Lower leg skin (tissue), 4 donors: ENCODE measurements at regions not wholly inside any gene's neighbourhood (a gene's known extent, or its start where the extent isn't known, plus 50 kb on each side); places are given as distances from the start of the nearest gene placed in this dataset.
A peak's percentile ranks its signal among the peaks of the same experiment; 100 is the strongest.

Source experiments
- DNase-seq, 2 donors: peaks; one replicate each; pipeline ENCODE4 v3.0.0-alpha.2; 2019; ENCODE audit warnings: low spot score in 2 of 2
- H3K4me3 ChIP-seq: fragments of 200-600 bp; sonication (generic); 2 replicates; pipeline ENCODE4 v1.5.1; 2017; ENCODE audit warnings: mild to moderate bottlenecking, low read depth; ENCODE audit not compliant: poor library complexity, severe bottlenecking
- POLR2A ChIP-seq, 2 donors: fragments of 450-650 bp; IDR thresholded peaks; one replicate each; pipeline ENCODE4 v1.6.1; 2016 to 2017; ENCODE audit warnings: antibody characterized with exemption in 2 of 2, mild to moderate bottlenecking in 1 of 2, moderate library complexity in 1 of 2
- WGBS, 2 donors: methylation state at CpG; one replicate each; pipeline ENCODE4 v1.1.5; 2018; 5-methylcytosine and 5-hydroxymethylcytosine counted together
- intact Hi-C: fragments of 100-400 bp; cut with DNase I; formaldehyde crosslinking; loops from one replicate; pipeline ENCODE4 v1.15.0; 2023; ENCODE audit warnings: low total_unique reads
- TF ChIP-seq, protein P1 (sequence below), 3 donors: fragments of 450-650 bp; IDR thresholded peaks; one replicate each; pipeline ENCODE4 v1.5.1; 2016; ENCODE audit warnings: antibody characterized with exemption in 3 of 3, mild to moderate bottlenecking in 3 of 3, moderate library complexity in 2 of 3

DNA sequence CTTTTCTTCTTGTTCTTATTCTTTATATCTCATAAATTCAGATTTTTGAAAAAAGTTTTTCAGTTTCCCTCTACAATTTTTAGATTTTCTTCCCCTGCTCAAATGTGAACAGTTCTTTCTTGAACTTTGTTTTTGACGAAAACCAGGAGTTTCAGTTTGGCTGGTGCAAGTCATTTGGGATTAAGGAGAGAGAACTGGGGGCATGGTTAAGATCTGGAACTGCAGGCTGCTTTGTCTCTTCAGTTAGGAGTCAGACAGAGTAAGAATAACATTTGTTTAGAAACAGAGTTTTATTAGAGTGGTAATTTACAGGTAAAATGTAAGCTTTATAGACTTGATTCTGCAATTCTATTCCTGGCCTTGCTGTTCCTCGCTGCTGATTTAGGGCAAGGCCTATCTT lies 310.5 kb upstream of the C2CD4B start:
- no peak for DNase-seq
- no peak overlapping the region for H3K4me3 ChIP-seq
- TF ChIP-seq POLR2A (IDR thresholded peaks at IDR 0.05): no peak
- TF ChIP-seq, protein P1, sequence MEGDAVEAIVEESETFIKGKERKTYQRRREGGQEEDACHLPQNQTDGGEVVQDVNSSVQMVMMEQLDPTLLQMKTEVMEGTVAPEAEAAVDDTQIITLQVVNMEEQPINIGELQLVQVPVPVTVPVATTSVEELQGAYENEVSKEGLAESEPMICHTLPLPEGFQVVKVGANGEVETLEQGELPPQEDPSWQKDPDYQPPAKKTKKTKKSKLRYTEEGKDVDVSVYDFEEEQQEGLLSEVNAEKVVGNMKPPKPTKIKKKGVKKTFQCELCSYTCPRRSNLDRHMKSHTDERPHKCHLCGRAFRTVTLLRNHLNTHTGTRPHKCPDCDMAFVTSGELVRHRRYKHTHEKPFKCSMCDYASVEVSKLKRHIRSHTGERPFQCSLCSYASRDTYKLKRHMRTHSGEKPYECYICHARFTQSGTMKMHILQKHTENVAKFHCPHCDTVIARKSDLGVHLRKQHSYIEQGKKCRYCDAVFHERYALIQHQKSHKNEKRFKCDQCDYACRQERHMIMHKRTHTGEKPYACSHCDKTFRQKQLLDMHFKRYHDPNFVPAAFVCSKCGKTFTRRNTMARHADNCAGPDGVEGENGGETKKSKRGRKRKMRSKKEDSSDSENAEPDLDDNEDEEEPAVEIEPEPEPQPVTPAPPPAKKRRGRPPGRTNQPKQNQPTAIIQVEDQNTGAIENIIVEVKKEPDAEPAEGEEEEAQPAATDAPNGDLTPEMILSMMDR (IDR thresholded peaks at IDR 0.05): no peak
- 69 to 81% methylated on average over 2 of the region's 2 CpGs for WGBS, 2 donors
- intact Hi-C loops: no loop called here

DNA sequence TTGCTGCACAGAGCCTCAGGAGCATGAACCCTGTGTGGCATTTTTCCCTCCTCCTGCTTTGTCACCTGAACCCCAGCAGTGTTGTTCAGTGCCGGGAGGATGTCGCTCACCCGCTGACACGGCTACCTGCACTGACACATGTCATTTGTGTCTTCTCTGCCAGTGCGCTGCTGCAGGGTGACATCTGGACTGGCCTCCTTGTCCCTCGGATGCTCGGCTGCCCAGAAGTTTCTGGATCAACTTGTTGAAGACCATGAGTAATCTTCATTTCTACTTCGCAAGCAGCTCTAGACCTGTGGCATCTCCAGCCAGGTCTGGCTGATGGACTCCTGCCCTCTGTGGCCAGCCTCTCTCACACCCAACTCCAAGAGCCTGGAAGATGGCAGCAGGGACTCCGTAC lies 311.1 kb upstream of the C2CD4B start:
- no peak for DNase-seq
- H3K4me3 ChIP-seq: no peak overlapping the region
- no peak for TF ChIP-seq POLR2A (IDR thresholded peaks at IDR 0.05)
- TF ChIP-seq, protein P1 (IDR thresholded peaks at IDR 0.05): no peak
- 93 to 97% methylated on average over 9 of the region's 9 CpGs for WGBS, 2 donors
- intact Hi-C loops: no loop called here

DNA sequence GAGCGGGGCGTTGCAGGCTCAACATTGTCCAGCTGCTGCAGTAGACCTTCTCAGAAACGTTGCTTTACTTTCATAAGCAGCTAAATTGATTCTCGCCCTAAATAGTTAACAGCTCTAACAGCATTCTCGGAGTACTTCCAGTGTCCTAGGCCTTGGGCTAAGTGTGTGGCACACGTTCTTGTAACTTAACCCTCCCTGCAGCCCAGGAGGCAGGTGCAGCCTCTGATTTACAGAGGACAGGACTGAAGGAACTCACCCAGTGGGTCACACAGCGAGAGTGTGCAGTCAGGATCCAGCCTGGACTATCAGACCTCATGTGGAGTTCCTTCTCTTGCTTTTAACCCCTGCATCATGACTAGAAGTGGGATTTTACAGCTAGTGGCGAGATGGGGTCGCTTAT lies 312.8 kb upstream of the C2CD4B start:
- WGBS, 2 donors: 85 to 86% methylated on average over 9 of the region's 9 CpGs
- TF ChIP-seq POLR2A (IDR thresholded peaks at IDR 0.05): no peak
- TF ChIP-seq, protein P1 (IDR thresholded peaks at IDR 0.05): no peak
- intact Hi-C loops: no loop called here
- H3K4me3 ChIP-seq: no peak overlapping the region
- DNase-seq: no peak

DNA sequence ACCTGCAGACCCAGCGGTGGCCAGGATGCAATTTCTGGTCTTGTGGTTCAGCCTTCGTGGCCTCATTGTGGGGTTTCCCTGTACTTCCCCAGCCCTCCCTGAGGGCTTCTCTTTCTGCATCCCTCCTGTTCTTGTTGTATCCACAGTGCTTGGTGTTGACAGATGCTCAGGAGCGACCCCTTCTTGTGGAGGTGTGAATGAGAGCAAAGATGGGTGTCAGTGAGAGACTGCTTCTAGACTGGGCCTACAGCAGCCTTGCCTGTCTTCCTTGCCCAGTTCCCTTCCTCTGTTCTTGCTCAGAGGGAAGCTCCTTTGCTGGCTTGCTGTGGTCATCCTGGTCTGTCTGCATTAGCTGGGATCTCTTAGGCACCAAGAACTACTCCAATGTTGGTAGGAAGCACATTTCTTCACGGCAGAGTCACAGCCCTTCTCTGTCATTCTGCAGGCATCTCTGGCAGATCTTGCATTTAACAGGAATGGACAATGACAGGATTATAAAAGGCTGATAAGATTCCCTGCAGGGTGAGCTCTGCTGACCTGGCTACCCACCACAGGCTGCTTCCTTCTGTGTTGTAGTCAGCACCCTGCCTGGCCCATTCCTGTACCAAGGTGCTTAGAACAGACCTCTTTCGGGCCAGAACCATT lies 317.8 kb upstream of the C2CD4B start:
- H3K4me3 ChIP-seq: no peak overlapping the region
- DNase-seq: peak in 1 of 2 donors; percentile 74
- TF ChIP-seq POLR2A (IDR thresholded peaks at IDR 0.05): no peak
- TF ChIP-seq, protein P1 (IDR thresholded peaks at IDR 0.05): no peak
- intact Hi-C loops: no loop called here
- 68 to 70% methylated on average over 5 of the region's 5 CpGs for WGBS, 2 donors

DNA sequence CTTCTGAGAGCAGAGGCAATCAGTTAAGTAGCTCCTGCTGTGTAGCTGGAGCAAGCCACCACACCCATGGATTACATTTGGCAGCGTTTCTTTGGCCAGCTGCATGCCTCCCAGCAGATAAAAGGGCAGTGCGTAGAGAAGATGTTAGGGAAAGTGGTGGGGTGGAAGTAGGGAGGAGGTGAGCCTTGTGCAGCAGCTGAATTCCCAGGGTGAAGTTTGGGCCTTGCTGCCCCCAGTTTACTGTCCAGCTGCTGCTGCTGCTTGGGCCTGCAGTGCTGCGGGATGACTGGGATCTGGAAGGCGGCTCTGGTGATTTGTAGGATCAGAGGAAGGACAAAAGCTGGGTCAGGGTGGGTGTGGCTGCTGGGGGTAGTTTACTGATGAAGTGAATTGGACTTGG lies 318.7 kb upstream of the C2CD4B start:
- no peak overlapping the region for H3K4me3 ChIP-seq
- TF ChIP-seq POLR2A (IDR thresholded peaks at IDR 0.05): no peak
- TF ChIP-seq, protein P1 (IDR thresholded peaks at IDR 0.05): no peak
- DNase-seq: peak in 1 of 2 donors; percentile 84
- WGBS, 2 donors: 49 to 62% methylated on average over 4 of the region's 4 CpGs
- intact Hi-C loops: no loop called here

DNA sequence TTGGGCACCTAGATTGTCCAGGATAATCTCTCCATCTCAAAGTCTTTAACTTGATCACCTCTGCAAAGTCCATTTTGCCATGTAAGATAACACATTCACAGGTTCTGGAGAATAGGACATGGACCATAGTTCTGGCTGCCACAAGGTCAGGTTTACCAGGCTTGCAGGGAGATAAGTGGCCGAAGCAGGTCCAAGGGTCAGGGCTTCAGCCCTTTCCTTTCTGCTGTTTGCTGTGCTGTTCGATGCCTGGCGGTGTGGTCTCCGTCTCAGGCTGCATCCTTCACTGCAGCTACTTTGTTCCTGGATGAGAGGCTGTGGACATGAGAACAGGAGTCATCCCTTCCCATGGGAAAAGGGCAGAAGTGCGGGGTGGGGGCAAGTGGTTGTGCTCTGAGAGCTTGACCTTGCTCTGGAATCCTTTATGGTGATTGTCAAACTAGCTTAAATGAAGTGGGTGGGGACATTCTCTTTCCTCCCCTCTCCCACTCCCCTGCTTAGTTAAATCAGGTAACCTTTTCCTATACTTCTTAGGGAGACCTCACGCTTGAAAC lies 320.2 kb upstream of the C2CD4B start:
- WGBS, 2 donors: 93 to 98% methylated on average over 6 of the region's 6 CpGs
- DNase-seq: peak in 1 of 2 donors; percentile 67
- intact Hi-C loops: no loop called here
- TF ChIP-seq, protein P1 (IDR thresholded peaks at IDR 0.05): no peak
- TF ChIP-seq POLR2A (IDR thresholded peaks at IDR 0.05): no peak
- no peak overlapping the region for H3K4me3 ChIP-seq
